H1 (cell line): ENCODE measurements at regions not wholly inside any gene's neighbourhood (a gene's known extent, or its start where the extent isn't known, plus 50 kb on each side); places are given as distances from the start of the nearest gene placed in this dataset.

Source experiments
- EGR1 ChIP-seq: IDR thresholded peaks from 2 replicates; pipeline ENCODE4 v1.6.1; 2011; ENCODE audit warnings: low read depth, low read length, borderline replicate concordance
- EZH2 ChIP-seq: fragments of 200-600 bp; sonication (generic); IDR thresholded peaks from 2 replicates; pipeline ENCODE4 v1.7.1; 2012; ENCODE audit warnings: low read depth, mild to moderate bottlenecking, moderate library complexity, low read length, inconsistent platforms; ENCODE audit not compliant: severe bottlenecking
- TEAD4 ChIP-seq: IDR thresholded peaks from 2 replicates; pipeline ENCODE4 v1.6.1; 2012; ENCODE audit warnings: low read depth, low read length, inconsistent platforms, mixed read lengths

GRCh38 chr6:14542670-14543366 lies 425.2 kb downstream of the CD83 start (continued):
- TF ChIP-seq EZH2: no peak
- no peak for TF ChIP-seq TEAD4
- TF ChIP-seq EGR1: no peak
- TF ChIP-seq, all 59 proteins: peak for 0
